Muscle of leg (tissue), 3 donors: ENCODE measurements at regions not wholly inside any gene's neighbourhood (a gene's known extent, or its start where the extent isn't known, plus 50 kb on each side); places are given as distances from the start of the nearest gene placed in this dataset.

Source experiments
- DNase-seq: peaks from one replicate; pipeline ENCODE4 v3.0.0; 2013
- H3K27ac ChIP-seq: one replicate; pipeline ENCODE4 v1.5.1; 2013; ENCODE audit warnings: mild to moderate bottlenecking, low read length, control low read depth
- H3K27me3 ChIP-seq: one replicate; pipeline ENCODE4 v1.6.1; 2013; ENCODE audit warnings: low read length; ENCODE audit not compliant: control insufficient read depth, insufficient read depth
- H3K36me3 ChIP-seq: one replicate; pipeline ENCODE4 v1.6.1; 2013; ENCODE audit warnings: low read length; ENCODE audit not compliant: control insufficient read depth, insufficient read depth
- H3K4me1 ChIP-seq: one replicate; pipeline ENCODE4 v1.6.1; 2013; ENCODE audit warnings: low read length; ENCODE audit not compliant: control insufficient read depth, insufficient read depth
- H3K4me3 ChIP-seq: one replicate; pipeline ENCODE4 v1.5.1; 2013; ENCODE audit warnings: low read length, control low read depth
- H3K9me3 ChIP-seq: replicated peaks from 2 replicates; pipeline ENCODE4 v1.6.1; 2013; ENCODE audit warnings: low read depth, low read length; ENCODE audit not compliant: control insufficient read depth
- WGBS: methylation state at CpG from one replicate; pipeline ENCODE4 v1.1.5; 2013; ENCODE audit warnings: missing lambda C conversion rate; ENCODE audit not compliant: insufficient coverage; 5-methylcytosine and 5-hydroxymethylcytosine counted together

GRCh38 chr5:68459810-68460139 is 244.2 kb downstream of the PIK3R1 start:
- H3K27me3 ChIP-seq, result no peaks in the 10 kb centered on the region
- H3K4me1 ChIP-seq, result no peaks in the 10 kb centered on the region
- no peak for DNase-seq
- H3K27ac ChIP-seq, result no peak overlapping the region
- H3K4me3 ChIP-seq, result no peak overlapping the region
- H3K9me3 ChIP-seq, result no peaks in the 10 kb centered on the region
- WGBS, result no CpG with 5 or more reads among the region's 3 CpGs
- H3K36me3 ChIP-seq, result no peaks in the 10 kb centered on the region

- WGBS, result no CpG with 5 or more reads among the region's 3 CpGs
- H3K27me3 ChIP-seq, result no peaks in the 10 kb centered on the region
- DNase-seq, result peak; percentile 63
- no peaks in the 10 kb centered on the region for H3K9me3 ChIP-seq
- H3K27ac ChIP-seq, result no peak overlapping the region
- H3K36me3 ChIP-seq, result no peaks in the 10 kb centered on the region
- no peak overlapping the region for H3K4me3 ChIP-seq
- H3K4me1 ChIP-seq, result no peaks in the 10 kb centered on the region
Observed at GRCh38 chr5:68460147-68460798, 244.7 kb downstream of the PIK3R1 start.

GRCh38 chr5:68463606-68464005 is 248.1 kb downstream of the PIK3R1 start:
- H3K36me3 ChIP-seq, result no peaks in the 10 kb centered on the region
- H3K27ac ChIP-seq, result no peak overlapping the region
- H3K4me1 ChIP-seq, result peaks cover 6% of the 10 kb centered on the region
- no peaks in the 10 kb centered on the region for H3K9me3 ChIP-seq
- 78% methylated on average over 3 of the region's 3 CpGs for WGBS
- H3K27me3 ChIP-seq, result no peaks in the 10 kb centered on the region
- DNase-seq, result no peak
- H3K4me3 ChIP-seq, result no peak overlapping the region

GRCh38 chr5:68464424-68464823 is 248.9 kb downstream of the PIK3R1 start:
- Histone ChIP-seq H3K9me3 (no peaks in the 10 kb centered on the region), H3K4me3 (no peak overlapping the region), H3K27me3 (no peaks in the 10 kb centered on the region), H3K36me3 (no peaks in the 10 kb centered on the region), H3K27ac (no peak overlapping the region), H3K4me1 (peaks cover 6% of the 10 kb centered on the region)
- DNase-seq, result no peak
- whole genome bisulfite sequencing, result 80% methylated on average over 2 of the region's 4 CpGs

GRCh38 chr5:68465133-68465532 is 249.6 kb downstream of the PIK3R1 start:
- no peak overlapping the region for H3K27ac ChIP-seq
- peaks cover 6% of the 10 kb centered on the region for H3K4me1 ChIP-seq
- no CpG with 5 or more reads among the region's 3 CpGs for WGBS
- no peak overlapping the region for H3K4me3 ChIP-seq
- no peaks in the 10 kb centered on the region for H3K36me3 ChIP-seq
- no peaks in the 10 kb centered on the region for H3K27me3 ChIP-seq
- no peak for DNase-seq
- no peaks in the 10 kb centered on the region for H3K9me3 ChIP-seq

GRCh38 chr5:68465934-68466551 is 250.5 kb downstream of the PIK3R1 start:
- WGBS, result 79% methylated on average over 6 of the region's 6 CpGs
- DNase-seq, result no peak
- Histone ChIP-seq H3K27ac (no peak overlapping the region), H3K4me1 (peaks cover 6% of the 10 kb centered on the region), H3K4me3 (no peak overlapping the region), H3K9me3 (no peaks in the 10 kb centered on the region), H3K27me3 (no peaks in the 10 kb centered on the region), H3K36me3 (no peaks in the 10 kb centered on the region)

- WGBS, result no CpG with 5 or more reads among the region's 2 CpGs
- H3K27me3 ChIP-seq, result no peaks in the 10 kb centered on the region
- H3K4me1 ChIP-seq, result peaks cover 6% of the 10 kb centered on the region
- DNase-seq, result no peak
- no peak overlapping the region for H3K27ac ChIP-seq
- no peaks in the 10 kb centered on the region for H3K9me3 ChIP-seq
- no peak overlapping the region for H3K4me3 ChIP-seq
- no peaks in the 10 kb centered on the region for H3K36me3 ChIP-seq
Observed at GRCh38 chr5:68467208-68467607, 251.7 kb downstream of the PIK3R1 start.

GRCh38 chr5:68467794-68468193 is 252.2 kb downstream of the PIK3R1 start:
- Histone ChIP-seq H3K9me3 (no peaks in the 10 kb centered on the region), H3K4me1 (peaks cover 6% of the 10 kb centered on the region), H3K36me3 (no peaks in the 10 kb centered on the region), H3K27ac (no peak overlapping the region), H3K4me3 (no peak overlapping the region), H3K27me3 (no peaks in the 10 kb centered on the region)
- whole genome bisulfite sequencing, result 75% methylated on average over 1 of the region's 2 CpGs
- no peak for DNase-seq

GRCh38 chr5:68468322-68468721 is 252.8 kb downstream of the PIK3R1 start:
- no peak for DNase-seq
- peaks cover 6% of the 10 kb centered on the region for H3K4me1 ChIP-seq
- H3K4me3 ChIP-seq, result no peak overlapping the region
- no peaks in the 10 kb centered on the region for H3K36me3 ChIP-seq
- H3K9me3 ChIP-seq, result no peaks in the 10 kb centered on the region
- H3K27me3 ChIP-seq, result no peaks in the 10 kb centered on the region
- no CpG with 5 or more reads among the region's 4 CpGs for WGBS
- H3K27ac ChIP-seq, result no peak overlapping the region

- no peak for DNase-seq
- WGBS, result 92% methylated on average over 5 of the region's 7 CpGs
Observed at GRCh38 chr5:68475476-68475983, 260.0 kb downstream of the PIK3R1 start.

More at GRCh38 chr5:68475476-68475983, 260.0 kb downstream of the PIK3R1 start:
- H3K36me3 ChIP-seq, result no peaks in the 10 kb centered on the region
- H3K27me3 ChIP-seq, result no peaks in the 10 kb centered on the region
- peaks cover 22% of the 10 kb centered on the region for H3K4me1 ChIP-seq
- H3K9me3 ChIP-seq, result no peaks in the 10 kb centered on the region
- H3K27ac ChIP-seq, result no peak overlapping the region
- no peak overlapping the region for H3K4me3 ChIP-seq
